Right cardiac atrium (tissue), 5 donors: ENCODE measurements at regions not wholly inside any gene's neighbourhood (a gene's known extent, or its start where the extent isn't known, plus 50 kb on each side); places are given as distances from the start of the nearest gene placed in this dataset.
A peak's percentile ranks its signal among the peaks of the same experiment; 100 is the strongest.

Experiments used
- ATAC-seq, 2 donors: fragments of 200-7000 bp; cut with Tn5 transposase; one replicate each; pipeline versions ENCODE4 v1.8.0 to v1.9.1; 2020; ENCODE audit warnings: moderate library complexity in 2 of 2, mild to moderate bottlenecking in 1 of 2
- DNase-seq, 3 donors: peaks; one replicate each; pipeline ENCODE4 v3.0.0-alpha.2; 2020
- H3K27ac ChIP-seq: one replicate; pipeline ENCODE4 v1.5.1; 2013; ENCODE audit warnings: mild to moderate bottlenecking, low read length, control low read depth, moderate library complexity
- H3K27me3 ChIP-seq: one replicate; pipeline ENCODE4 v1.6.1; 2013; ENCODE audit not compliant: control insufficient read depth, insufficient read depth
- H3K4me1 ChIP-seq: one replicate; pipeline ENCODE4 v1.6.1; 2013; ENCODE audit warnings: low read length; ENCODE audit not compliant: control insufficient read depth, insufficient read depth
- H3K4me3 ChIP-seq: one replicate; pipeline ENCODE4 v1.5.1; 2013; ENCODE audit warnings: low read length, control low read depth
- H3K9me3 ChIP-seq: one replicate; pipeline ENCODE4 v1.6.1; 2013; ENCODE audit warnings: low read length; ENCODE audit not compliant: control insufficient read depth
- WGBS: extraction: QIAGEN DNeasy Blood & Tissue Kit; methylation state at CpG from one replicate; pipeline ENCODE4 v1.1.7; 2013; 5-methylcytosine and 5-hydroxymethylcytosine counted together
- intact Hi-C, 4 donors: fragments of 100-400 bp; cut with DNase I; formaldehyde crosslinking; loops; one replicate each; pipeline versions ENCODE4 v1.11.0 to v1.14.0; 2022 to 2023
- donor health status: healthy with polysubstance abuse.
- donor health status: DM: no; HTN: yes; CAD: no.
- donor health status: DM: no; HTN: no; CAD: no.
- donor health status: DM: no; HTN: yes; CAD: no; lungs with severe emphysema.
- donor health status: DM: yes; HTN: yes; CAD: no.

DNA sequence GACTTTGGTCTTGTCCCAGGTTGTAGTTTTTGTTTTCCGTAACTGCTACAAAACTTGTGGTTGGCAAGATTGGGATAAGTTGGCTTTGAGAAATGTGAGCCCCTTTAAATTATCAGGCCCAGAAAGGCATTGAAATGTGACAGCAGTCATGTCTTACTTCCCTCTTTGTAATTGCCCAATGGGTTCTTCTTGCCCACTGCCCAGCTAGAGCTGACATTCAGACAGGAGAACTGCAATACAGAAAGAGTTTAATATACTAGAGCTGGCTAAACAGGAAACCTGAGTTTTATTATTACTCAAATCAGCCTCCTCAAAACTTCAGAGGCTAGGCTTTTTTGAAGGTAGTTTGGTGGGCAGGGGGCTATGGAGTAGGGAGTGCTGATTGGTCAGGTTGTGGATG lies 288.3 kb downstream of the ZNF674 start:
- no peaks in the 10 kb centered on the region for H3K9me3 ChIP-seq
- H3K4me3 ChIP-seq = no peak overlapping the region
- DNase-seq (no peak), ATAC-seq (no peak)
- no peaks in the 10 kb centered on the region for H3K27me3 ChIP-seq
- intact Hi-C loops = no loop called here
- no peaks in the 10 kb centered on the region for H3K4me1 ChIP-seq
- no peak overlapping the region for H3K27ac ChIP-seq
- WGBS = 100% methylated on average over 1 of the region's 1 CpG

DNA sequence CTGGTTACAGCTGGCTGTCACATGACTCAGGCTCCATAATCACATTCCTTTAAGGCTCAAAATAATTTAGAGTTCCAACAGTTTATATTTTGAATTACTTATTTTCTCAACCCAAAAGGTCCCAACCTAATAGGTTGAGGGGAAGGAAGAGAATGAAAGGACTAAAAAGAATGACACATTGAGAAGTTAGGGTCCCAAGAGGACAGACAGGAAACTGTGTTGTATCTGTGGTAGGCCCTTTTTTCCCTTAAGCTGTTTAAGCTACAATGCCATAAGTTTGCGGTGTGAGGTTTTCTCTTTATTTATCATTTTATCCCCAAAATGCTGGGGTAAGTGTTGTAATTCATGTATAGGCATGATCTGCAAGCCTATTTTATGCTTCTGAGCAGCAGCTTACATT lies 290.2 kb downstream of the ZNF674 start:
- no peak for ATAC-seq
- DNase-seq = no peak
- Histone ChIP-seq H3K27ac (no peak overlapping the region), H3K4me3 (no peak overlapping the region), H3K4me1 (no peaks in the 10 kb centered on the region), H3K27me3 (no peaks in the 10 kb centered on the region), H3K9me3 (no peaks in the 10 kb centered on the region)
- intact Hi-C loops = no loop called here
- 72% methylated on average over 1 of the region's 1 CpG for WGBS

DNA sequence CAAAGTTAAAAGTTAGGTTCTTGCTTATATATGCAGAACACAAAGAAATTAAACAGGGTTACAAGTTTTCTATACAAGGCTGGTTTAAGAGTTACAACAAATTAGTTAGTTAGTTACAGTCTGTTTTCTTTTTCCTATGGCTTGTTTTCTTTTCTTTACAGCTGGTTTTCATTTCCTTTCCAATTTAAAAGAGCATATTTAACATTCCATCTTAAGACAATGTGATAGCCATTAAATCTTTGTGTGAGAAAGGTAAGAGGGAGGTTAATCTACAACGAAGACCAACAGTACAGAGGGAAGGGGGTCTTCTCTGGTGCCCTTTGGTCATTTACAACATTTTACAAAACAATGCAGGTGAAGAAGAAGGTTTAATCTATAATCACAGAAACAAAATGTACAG lies 290.6 kb downstream of the ZNF674 start:
- Histone ChIP-seq H3K9me3 (no peaks in the 10 kb centered on the region), H3K4me3 (no peak overlapping the region), H3K27ac (no peak overlapping the region), H3K4me1 (no peaks in the 10 kb centered on the region), H3K27me3 (no peaks in the 10 kb centered on the region)
- 20% methylated on average over 1 of the region's 1 CpG for WGBS
- DNase-seq = no peak
- no peak for ATAC-seq
- intact Hi-C loops = no loop called here

DNA sequence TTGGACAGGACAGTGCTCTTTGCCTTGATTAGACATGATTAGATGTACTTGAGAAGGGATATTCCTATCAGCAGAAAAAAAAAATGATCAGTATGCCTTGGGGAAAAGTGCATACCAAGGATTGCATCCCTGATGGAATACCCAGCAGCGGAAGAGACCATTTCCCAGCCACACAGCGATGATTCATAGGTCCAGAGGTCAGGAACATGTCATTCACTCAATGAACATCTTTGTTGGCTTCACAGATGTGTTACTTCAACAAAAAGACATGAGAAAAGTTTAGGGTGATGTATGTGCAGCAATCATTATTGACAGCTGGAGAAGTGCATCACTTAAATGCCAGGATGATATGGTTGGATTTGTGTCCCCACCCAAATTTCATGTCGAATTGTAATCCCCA lies 293.5 kb downstream of the ZNF674 start:
- WGBS = 56% methylated on average over 3 of the region's 3 CpGs
- H3K4me3 ChIP-seq = no peak overlapping the region
- DNase-seq (no peak), ATAC-seq (no peak)
- H3K27ac ChIP-seq = no peak overlapping the region
- intact Hi-C loops = no loop called here
- H3K27me3 ChIP-seq = no peaks in the 10 kb centered on the region
- H3K4me1 ChIP-seq = no peaks in the 10 kb centered on the region
- H3K9me3 ChIP-seq = no peaks in the 10 kb centered on the region

DNA sequence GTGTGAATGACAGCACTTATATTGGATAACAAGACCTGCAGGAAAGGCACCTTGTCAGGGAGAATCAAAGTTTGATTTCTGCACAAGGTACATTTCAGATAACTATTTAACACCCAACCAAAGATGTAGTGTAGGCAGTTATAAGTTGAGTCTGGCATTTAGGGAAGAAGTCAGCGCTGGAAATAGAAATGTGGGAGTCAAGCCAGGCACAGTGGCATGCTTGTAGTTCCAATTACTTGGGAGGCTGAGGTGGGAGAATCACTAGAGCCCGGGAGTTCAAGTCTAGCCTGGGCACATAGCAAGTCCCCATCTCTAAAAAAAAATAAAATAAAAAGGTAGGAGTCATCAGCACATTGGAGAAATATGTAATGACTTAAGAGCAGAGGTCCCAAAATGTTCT lies 295.1 kb downstream of the ZNF674 start:
- Histone ChIP-seq H3K27ac (no peak overlapping the region), H3K4me1 (no peaks in the 10 kb centered on the region), H3K9me3 (no peaks in the 10 kb centered on the region), H3K4me3 (no peak overlapping the region), H3K27me3 (no peaks in the 10 kb centered on the region)
- no peak for DNase-seq
- no peak for ATAC-seq
- WGBS = 72% methylated on average over 2 of the region's 2 CpGs
- intact Hi-C loops = no loop called here

DNA sequence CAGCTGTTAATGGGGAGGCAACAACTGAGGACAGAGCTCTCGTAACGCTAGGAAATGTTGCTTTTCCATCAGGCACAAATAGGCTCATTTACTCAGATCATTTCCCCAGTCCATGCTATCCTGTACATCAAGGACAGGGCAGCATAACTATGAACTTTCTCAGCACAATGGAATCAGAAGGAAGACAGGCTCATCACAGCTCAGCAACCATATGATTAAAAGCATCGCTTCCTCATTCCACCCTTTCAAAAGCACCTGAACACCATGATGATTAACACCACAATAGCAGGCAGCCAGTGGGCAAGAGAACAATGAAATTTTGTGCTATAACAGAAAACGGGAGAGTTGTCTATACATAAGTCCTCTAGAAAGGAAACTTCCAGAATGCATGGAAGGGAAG lies 297.8 kb downstream of the ZNF674 start:
- Histone ChIP-seq H3K4me1 (no peaks in the 10 kb centered on the region), H3K4me3 (no peak overlapping the region), H3K27me3 (no peaks in the 10 kb centered on the region), H3K9me3 (no peaks in the 10 kb centered on the region), H3K27ac (no peak overlapping the region)
- intact Hi-C loops = no loop called here
- ATAC-seq = no peak
- WGBS = 85% methylated on average over 4 of the region's 4 CpGs
- no peak for DNase-seq

DNA sequence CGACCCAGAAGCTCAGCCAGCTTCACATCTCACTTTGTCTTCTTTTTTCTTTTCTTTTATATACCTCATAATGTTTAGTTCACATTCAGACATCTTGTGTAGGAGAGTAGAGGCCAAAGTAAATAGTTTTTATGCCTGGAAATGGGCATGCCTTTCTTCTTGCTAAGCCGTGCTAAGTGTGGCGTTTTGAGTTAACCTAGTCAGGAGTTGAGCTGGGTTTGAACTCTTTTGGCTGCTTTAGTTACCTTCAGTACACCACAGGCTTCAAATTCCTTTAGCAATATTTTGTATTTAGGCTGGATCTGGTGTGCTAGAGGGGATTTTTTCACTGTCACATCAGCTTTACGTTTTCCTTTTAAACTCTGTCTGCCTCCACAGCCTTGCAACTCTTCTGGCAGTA lies 300.8 kb downstream of the ZNF674 start:
- WGBS = 51% methylated on average over 4 of the region's 4 CpGs
- intact Hi-C loops = no loop called here
- ATAC-seq = no peak

DNA sequence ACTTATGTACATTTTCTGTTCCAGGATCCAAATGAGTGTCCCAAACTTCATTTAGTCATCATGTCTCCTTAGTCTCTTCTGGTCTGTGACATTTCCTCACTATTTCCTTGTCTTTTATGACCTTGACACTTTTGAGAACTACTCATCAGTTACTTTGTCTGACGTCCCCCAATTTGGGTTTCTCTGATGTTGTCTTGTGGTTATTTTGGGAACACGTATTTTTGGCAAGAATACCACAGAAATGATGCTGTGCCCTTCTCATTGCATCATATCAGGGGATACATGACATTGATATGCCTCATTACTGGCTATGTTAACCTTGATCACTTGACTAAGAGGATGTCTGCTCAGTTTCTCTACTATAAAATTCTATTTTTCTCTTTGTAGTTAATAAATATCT lies 308.8 kb downstream of the ZNF674 start:
- Histone ChIP-seq H3K4me1 (no peaks in the 10 kb centered on the region), H3K27me3 (no peaks in the 10 kb centered on the region), H3K27ac (no peak overlapping the region), H3K4me3 (no peak overlapping the region), H3K9me3 (no peaks in the 10 kb centered on the region)
- ATAC-seq (no peak), DNase-seq (no peak)
- intact Hi-C loops = no loop called here
- 36% methylated on average over 2 of the region's 2 CpGs for WGBS

More for the DNA sequence above, 300.8 kb downstream of the ZNF674 start:
- Histone ChIP-seq H3K9me3 (no peaks in the 10 kb centered on the region), H3K4me3 (no peak overlapping the region), H3K27me3 (no peaks in the 10 kb centered on the region), H3K27ac (no peak overlapping the region), H3K4me1 (no peaks in the 10 kb centered on the region)
- DNase-seq = no peak

DNA sequence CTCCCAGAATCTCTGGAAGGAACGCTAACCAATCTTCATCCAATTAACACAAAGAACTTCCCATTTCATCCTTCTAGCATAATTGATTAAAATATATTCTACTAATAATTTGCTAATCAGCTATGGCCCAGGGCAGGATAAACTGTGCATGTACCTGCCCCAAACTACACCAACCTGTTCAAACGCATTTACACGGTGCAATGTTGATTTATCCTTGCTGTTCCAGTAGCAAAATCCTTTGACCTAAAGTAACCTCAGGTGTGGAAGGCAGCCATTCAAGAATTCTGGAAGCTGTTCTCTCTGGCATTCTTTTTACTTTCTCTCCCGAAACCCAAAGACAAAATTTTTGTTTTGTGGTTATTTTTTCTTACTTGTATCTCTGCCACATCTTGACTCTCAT lies 309.4 kb downstream of the ZNF674 start:
- Histone ChIP-seq H3K4me3 (no peak overlapping the region), H3K9me3 (no peaks in the 10 kb centered on the region), H3K27me3 (no peaks in the 10 kb centered on the region), H3K4me1 (no peaks in the 10 kb centered on the region), H3K27ac (no peak overlapping the region)
- intact Hi-C loops = no loop called here
- no peak for DNase-seq
- WGBS = 91% methylated on average over 4 of the region's 4 CpGs
- ATAC-seq = no peak

DNA sequence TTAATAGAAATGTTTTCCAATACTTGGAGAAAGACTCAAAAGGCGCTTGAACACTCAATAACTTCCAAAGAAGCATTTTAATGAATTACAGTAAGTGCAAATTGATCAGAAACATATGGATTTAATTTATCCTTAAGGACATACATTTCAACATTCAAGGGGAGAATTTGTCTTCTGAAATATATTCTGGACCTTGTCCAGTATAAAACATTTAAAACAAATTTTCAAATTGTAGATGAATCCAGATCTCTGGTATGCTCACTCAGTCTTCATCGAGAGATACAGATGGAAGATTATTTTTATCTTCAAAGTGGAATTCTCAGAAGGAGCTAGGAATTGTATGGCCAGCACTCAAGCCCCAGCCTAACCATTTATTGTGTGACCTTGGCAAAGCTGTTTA lies 310.4 kb downstream of the ZNF674 start:
- no peaks in the 10 kb centered on the region for H3K9me3 ChIP-seq
- H3K27ac ChIP-seq = no peak overlapping the region
- DNase-seq (no peak), ATAC-seq (no peak)
- no peaks in the 10 kb centered on the region for H3K27me3 ChIP-seq
- no peaks in the 10 kb centered on the region for H3K4me1 ChIP-seq
- 66% methylated on average over 2 of the region's 2 CpGs for WGBS
- intact Hi-C loops = no loop called here
- H3K4me3 ChIP-seq = no peak overlapping the region

DNA sequence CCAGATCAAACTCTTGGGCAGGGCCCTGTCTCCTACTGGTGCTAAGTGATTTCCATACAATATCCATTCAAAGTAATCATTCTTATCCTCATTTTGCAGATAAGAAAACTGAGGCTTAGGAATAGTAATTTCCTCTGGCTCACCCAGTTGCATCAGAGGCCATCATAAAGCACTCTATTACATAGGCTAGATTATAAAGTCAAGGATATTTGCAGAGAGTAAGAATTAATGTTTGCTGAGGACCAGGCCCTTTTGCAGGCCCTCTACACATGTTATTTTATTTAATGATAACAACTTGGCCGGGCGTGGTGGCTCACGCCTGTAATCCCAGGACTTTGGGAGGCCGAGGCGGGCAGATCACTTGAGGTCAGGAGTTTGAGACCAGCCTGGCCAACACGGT lies 316.8 kb downstream of the ZNF674 start:
- WGBS = 79% methylated on average over 6 of the region's 6 CpGs
- intact Hi-C loops = no loop called here
- Histone ChIP-seq H3K4me1 (no peaks in the 10 kb centered on the region), H3K4me3 (no peak overlapping the region), H3K27ac (no peak overlapping the region), H3K9me3 (no peaks in the 10 kb centered on the region), H3K27me3 (no peaks in the 10 kb centered on the region)
- DNase-seq = no peak
- peak in 1 of 2 donors; percentile 74 for ATAC-seq

DNA sequence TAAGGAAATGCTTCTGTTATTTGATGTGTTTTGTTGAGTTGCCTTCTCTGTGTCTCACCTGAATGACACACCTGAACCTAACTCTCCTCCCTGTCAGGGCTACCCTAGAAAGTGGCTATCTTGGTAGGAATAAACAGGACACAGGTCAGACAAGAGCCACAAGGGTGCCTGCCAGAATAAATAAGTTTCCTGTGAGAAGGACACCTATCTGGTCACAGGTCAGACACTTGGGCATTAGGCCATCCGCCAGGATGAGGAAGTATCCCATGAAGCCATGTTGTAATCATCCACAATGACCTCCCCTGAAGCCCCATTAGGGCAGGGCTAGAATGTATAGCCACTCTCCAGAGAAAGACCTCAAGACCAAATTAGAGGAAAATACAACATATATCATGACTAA lies 318.8 kb downstream of the ZNF674 start:
- ATAC-seq (no peak), DNase-seq (no peak)
- H3K9me3 ChIP-seq = no peaks in the 10 kb centered on the region
- intact Hi-C loops = no loop called here
- no peaks in the 10 kb centered on the region for H3K27me3 ChIP-seq
- 86% methylated on average over 1 of the region's 1 CpG for WGBS
- no peak overlapping the region for H3K27ac ChIP-seq
- H3K4me3 ChIP-seq = no peak overlapping the region
- no peaks in the 10 kb centered on the region for H3K4me1 ChIP-seq
